PC-3 (cell line): ENCODE measurements at regions not wholly inside any gene's neighbourhood (a gene's known extent, or its start where the extent isn't known, plus 50 kb on each side); places are given as distances from the start of the nearest gene placed in this dataset.

Experiments used
- ATAC-seq: fragments of 200-7000 bp; cut with Tn5 transposase; 2 replicates; pipeline ENCODE4 v1.9.1; 2020; ENCODE audit warnings: mild to moderate bottlenecking, moderate library complexity
- BruUV-seq: library from RNA; stranded (reverse); fragments of 400-500 nt; replicated peaks from 2 replicates; lab custom pipeline; 2021; lab: Mats Ljungman, UMichigan
- CTCF ChIA-PET: fragments of 300-600 bp; sonication (Branson Sonifier 250); formaldehyde crosslinking; loops from one replicate; lab custom pipeline; 2022; ENCODE audit warnings: antibody characterized with exemption; lab: Charles Lee
- POLR2A ChIA-PET: fragments of 300-600 bp; sonication (Branson Sonifier 250); formaldehyde crosslinking; loops from one replicate; lab custom pipeline; 2022; ENCODE audit warnings: antibody characterized with exemption; ENCODE audit not compliant: unreplicated experiment; lab: Charles Lee
- DNase-seq: peaks from one replicate; pipeline ENCODE4 v3.0.0-alpha.2; 2015
- H2AFZ ChIP-seq: fragments of 300-600 bp; sonication (generic); 2 replicates; pipeline ENCODE4 v1.6.0; 2016; ENCODE audit warnings: antibody characterized with exemption, low read length
- H3F3A ChIP-seq: fragments of 300-600 bp; sonication (generic); one replicate; pipeline ENCODE4 v1.6.0; 2017; ENCODE audit warnings: antibody characterized with exemption, low read length, control low read depth, mild to moderate bottlenecking; ENCODE audit not compliant: unreplicated experiment
- H3K27ac ChIP-seq: fragments of 300-600 bp; sonication (generic); 2 replicates; pipeline ENCODE4 v1.5.1; 2016; ENCODE audit warnings: mild to moderate bottlenecking, low read length
- H3K27me3 ChIP-seq: fragments of 300-600 bp; sonication (generic); 2 replicates; pipeline ENCODE4 v1.6.1; 2016; ENCODE audit warnings: low read length, mixed read lengths
- H3K36me3 ChIP-seq: fragments of 300-600 bp; sonication (generic); 2 replicates; pipeline ENCODE4 v1.6.1; 2016; ENCODE audit warnings: low read depth, mixed run types, low read length, mixed read lengths
- H3K4me1 ChIP-seq: fragments of 300-600 bp; sonication (generic); 2 replicates; pipeline ENCODE4 v1.5.1; 2016; ENCODE audit warnings: low read length; ENCODE audit not compliant: insufficient read depth
- H3K4me2 ChIP-seq: fragments of 300-600 bp; sonication (generic); 2 replicates; pipeline ENCODE4 v1.6.0; 2016; ENCODE audit warnings: low read length
- H3K4me3 ChIP-seq: fragments of 300-600 bp; sonication (generic); 2 replicates; pipeline ENCODE4 v1.5.1; 2016; ENCODE audit warnings: mild to moderate bottlenecking, low read length, mixed read lengths
- H3K79me2 ChIP-seq: fragments of 300-600 bp; sonication (generic); 2 replicates; pipeline ENCODE4 v1.6.1; 2017; ENCODE audit warnings: low read length, mixed read lengths
- H3K9ac ChIP-seq: fragments of 300-600 bp; sonication (generic); 2 replicates; pipeline ENCODE4 v1.6.0; 2016; ENCODE audit warnings: mild to moderate bottlenecking, low read length
- H3K9me2 ChIP-seq: fragments of 300-600 bp; sonication (generic); replicated peaks from 2 replicates; pipeline ENCODE4 v1.6.1; 2016; ENCODE audit warnings: mixed run types, low read length, mixed read lengths
- H3K9me3 ChIP-seq: fragments of 300-600 bp; sonication (generic); 2 replicates; pipeline ENCODE4 v1.6.1; 2016; ENCODE audit warnings: low read length, mixed read lengths
- H4K20me1 ChIP-seq: fragments of 300-600 bp; sonication (generic); 2 replicates; pipeline ENCODE4 v1.6.1; 2016; ENCODE audit warnings: low read length, mixed read lengths
- EZH2 ChIP-seq: fragments of 300-600 bp; sonication (generic); IDR thresholded peaks from one replicate; pipeline ENCODE4 v1.6.1; 2017; ENCODE audit warnings: antibody characterized with exemption, mild to moderate bottlenecking, low read length; ENCODE audit not compliant: unreplicated experiment
- intact Hi-C: fragments of 100-400 bp; cut with micrococcal nuclease; formaldehyde crosslinking; loops from 2 replicates; pipeline ENCODE4 v1.9.0; 2023

DNA sequence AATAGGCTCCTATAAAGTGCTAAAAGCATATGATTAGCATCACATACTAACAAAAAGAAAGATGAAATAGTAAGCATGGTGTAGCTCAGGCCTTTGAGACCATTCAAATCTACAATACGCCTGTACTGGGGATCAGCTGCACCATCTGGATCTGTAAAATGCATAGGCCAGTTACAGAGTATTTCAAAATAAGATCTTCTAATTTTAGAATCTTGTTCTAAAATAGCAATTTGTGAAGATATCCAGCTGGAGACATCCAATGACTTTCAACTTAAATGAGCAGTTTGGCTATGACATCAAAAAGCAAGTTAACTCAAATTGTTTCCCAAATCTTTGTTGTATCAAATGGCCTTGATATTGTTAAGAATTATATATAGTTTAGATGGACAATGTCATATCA is 386.3 kb downstream of the MRPS30 start:
- Histone ChIP-seq H3K9me3 (no peaks in the 10 kb centered on the region; the same call in 1 of the 2 replicates), H3K27me3 (peaks cover 9% of the 10 kb centered on the region; the same call in 1 of the 2 replicates), H3K4me2 (no peak overlapping the region), H2AFZ (no peak overlapping the region), H3K9me2 (no peaks in the 10 kb centered on the region), H3F3A (no peaks in the 10 kb centered on the region), H3K27ac (no peak overlapping the region), H3K4me1 (no peaks in the 10 kb centered on the region), H4K20me1 (no peaks in the 10 kb centered on the region), H3K9ac (no peak overlapping the region), H3K79me2 (no peaks in the 10 kb centered on the region), H3K36me3 (no peaks in the 10 kb centered on the region), H3K4me3 (no peak overlapping the region)
- intact Hi-C loops, result no loop called here
- ChIA-PET POLR2A (no interaction called here), CTCF (no interaction called here)
- BruUV-seq, result no TSS peak
- no peak for TF ChIP-seq EZH2
- no peak for DNase-seq
- no peak for ATAC-seq
